ENCODE measurements at regions not wholly inside any gene's neighbourhood (a gene's known extent, or its start where the extent isn't known, plus 50 kb on each side); places are given as distances from the start of the nearest gene placed in this dataset.
"Not testable (repeated sequence)": the region's sequence is repeated elsewhere in the genome, so short reads cannot be mapped to it uniquely, and the experiment has no call there.

GRCh38 chr4:83213640-83214039 lies 71.0 kb downstream of the COQ2 start:
- no peak for DNase-seq (ENCODE audit: low spot score)

- DNase-seq (ENCODE audit: low spot score) = no peak
Observed at GRCh38 chr4:83212041-83212851, 72.4 kb downstream of the COQ2 start.

GRCh38 chr4:83209419-83209818 lies 75.2 kb downstream of the COQ2 start:
- DNase-seq (ENCODE audit: low spot score) = no peak

- DNase-seq (ENCODE audit: low spot score) = no peak
Observed at GRCh38 chr4:83208371-83209365, 75.9 kb downstream of the COQ2 start.

GRCh38 chr4:83207497-83208101 lies 77.0 kb downstream of the COQ2 start:
- DNase-seq (ENCODE audit: low spot score) = no peak

GRCh38 chr4:83205760-83206159 lies 78.8 kb downstream of the COQ2 start:
- no peak for DNase-seq (ENCODE audit: low spot score)

- no peak for DNase-seq (ENCODE audit: low spot score)
Observed at GRCh38 chr4:83204731-83205130, 79.9 kb downstream of the COQ2 start.

GRCh38 chr4:83201761-83202160 lies 82.8 kb downstream of the COQ2 start:
- DNase-seq (ENCODE audit: low spot score) = no peak

- no peak for DNase-seq (ENCODE audit: low spot score)
Observed at GRCh38 chr4:83197555-83198235, 83.2 kb upstream of the PLAC8 start.

- DNase-seq (ENCODE audit: low spot score) = no peak
Observed at GRCh38 chr4:83196921-83197320, 82.4 kb upstream of the PLAC8 start.

- no peak for DNase-seq (ENCODE audit: low spot score)
Observed at GRCh38 chr4:83195269-83195668, 80.7 kb upstream of the PLAC8 start.

GRCh38 chr4:83194588-83194987 lies 80.1 kb upstream of the PLAC8 start:
- not testable (repeated sequence) for DNase-seq (ENCODE audit: low spot score)

- DNase-seq (ENCODE audit: low spot score) = no peak
Observed at GRCh38 chr4:83192634-83193033, 78.1 kb upstream of the PLAC8 start.

- DNase-seq (ENCODE audit: low spot score) = no peak
Observed at GRCh38 chr4:83191026-83191425, 76.5 kb upstream of the PLAC8 start.

GRCh38 chr4:83189631-83190136 lies 75.2 kb upstream of the PLAC8 start:
- peak; percentile 9 for DNase-seq (ENCODE audit: low spot score)

- DNase-seq (ENCODE audit: low spot score) = no peak
Observed at GRCh38 chr4:83180431-83180968, 66.0 kb upstream of the PLAC8 start.

GRCh38 chr4:83179205-83179604 lies 64.7 kb upstream of the PLAC8 start:
- DNase-seq (ENCODE audit: low spot score) = no peak

GRCh38 chr4:83178029-83178428 lies 63.5 kb upstream of the PLAC8 start:
- DNase-seq (ENCODE audit: low spot score) = no peak

- DNase-seq (ENCODE audit: low spot score) = no peak
Observed at GRCh38 chr4:83177182-83177581, 62.7 kb upstream of the PLAC8 start.

GRCh38 chr4:83174844-83175414 lies 60.4 kb upstream of the PLAC8 start:
- DNase-seq (ENCODE audit: low spot score) = no peak

GRCh38 chr4:83172371-83172770 lies 57.8 kb upstream of the PLAC8 start:
- DNase-seq (ENCODE audit: low spot score) = no peak
